ENCODE measurements at regions not wholly inside any gene's neighbourhood (a gene's known extent, or its start where the extent isn't known, plus 50 kb on each side); places are given as distances from the start of the nearest gene placed in this dataset.
"Not testable (repeated sequence)": the region's sequence is repeated elsewhere in the genome, so short reads cannot be mapped to it uniquely, and the experiment has no call there.

GRCh38 chr4:163697121-163697520 lies 202.6 kb downstream of the TMA16 start:
- H3K4me3 Mint-ChIP-seq = no peak overlapping the region
- H3K27me3 Mint-ChIP-seq = peaks cover 9% of the 10 kb centered on the region
- no peaks in the 10 kb centered on the region for H3K9me3 Mint-ChIP-seq
- no peak overlapping the region for H3K27ac Mint-ChIP-seq
- no peaks in the 10 kb centered on the region for H3K4me1 Mint-ChIP-seq
- H3K36me3 Mint-ChIP-seq = no peaks in the 10 kb centered on the region

- not testable (repeated sequence) for H3K9me3 Mint-ChIP-seq
Measured at GRCh38 chr4:163700383-163700782, 205.9 kb downstream of the TMA16 start.

DNA sequence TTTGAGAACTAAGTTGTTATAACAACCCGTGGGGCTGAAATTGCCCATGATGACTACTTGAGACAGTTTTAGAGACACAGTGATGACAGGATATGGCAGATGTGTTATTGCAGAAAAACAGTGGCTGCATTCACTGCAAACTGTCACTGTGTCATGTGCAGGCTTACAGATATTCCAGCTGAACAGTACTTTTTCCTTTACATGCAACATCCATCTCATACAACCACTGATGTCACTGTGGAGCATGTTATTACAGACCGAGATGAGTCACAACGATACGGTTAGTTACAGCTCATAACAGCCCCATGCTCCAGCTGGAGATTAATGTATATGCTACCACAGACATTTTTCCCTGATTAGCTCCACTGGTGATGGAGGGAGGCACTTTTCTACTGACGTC lies 207.4 kb downstream of the TMA16 start:
- no peak overlapping the region for H3K4me3 Mint-ChIP-seq
- no peaks in the 10 kb centered on the region for H3K36me3 Mint-ChIP-seq
- peaks cover 10% of the 10 kb centered on the region for H3K27me3 Mint-ChIP-seq
- no peaks in the 10 kb centered on the region for H3K4me1 Mint-ChIP-seq
- no peak overlapping the region for H3K27ac Mint-ChIP-seq
- no peaks in the 10 kb centered on the region for H3K9me3 Mint-ChIP-seq

More at GRCh38 chr4:163700383-163700782, 205.9 kb downstream of the TMA16 start:
- H3K27me3 Mint-ChIP-seq = peaks cover 14% of the 10 kb centered on the region
- H3K4me3 Mint-ChIP-seq, H3K27ac Mint-ChIP-seq, H3K36me3 Mint-ChIP-seq, H3K4me1 Mint-ChIP-seq: not testable (repeated sequence)

- Mint-ChIP-seq H3K4me1 (no peaks in the 10 kb centered on the region), H3K9me3 (no peaks in the 10 kb centered on the region), H3K27me3 (peaks cover 6% of the 10 kb centered on the region), H3K4me3 (no peak overlapping the region), H3K27ac (no peak overlapping the region), H3K36me3 (no peaks in the 10 kb centered on the region)
Measured at GRCh38 chr4:163702736-163703135, 208.2 kb downstream of the TMA16 start.

DNA sequence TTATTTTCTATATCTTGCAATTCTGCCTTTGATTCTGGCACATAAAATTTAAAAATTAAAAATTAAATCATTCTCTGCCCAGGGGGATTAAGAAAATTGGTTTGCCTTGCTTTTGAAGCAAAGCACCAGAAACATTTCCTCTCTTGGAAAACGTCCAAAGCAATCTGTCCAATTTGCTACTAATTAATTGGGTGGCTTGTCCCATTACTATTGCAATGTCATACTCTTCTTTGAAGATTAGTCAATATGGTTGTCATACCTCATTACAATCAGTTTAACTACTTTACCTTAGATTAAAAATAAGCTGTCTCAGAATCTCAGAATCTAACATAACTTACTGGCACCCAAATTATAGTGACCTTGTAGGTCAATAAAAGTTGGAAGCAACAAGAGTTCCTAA lies 208.8 kb downstream of the TMA16 start:
- Mint-ChIP-seq H3K9me3 (no peaks in the 10 kb centered on the region), H3K4me1 (no peaks in the 10 kb centered on the region), H3K27ac (no peak overlapping the region), H3K36me3 (no peaks in the 10 kb centered on the region), H3K27me3 (peaks cover 6% of the 10 kb centered on the region), H3K4me3 (no peak overlapping the region)

DNA sequence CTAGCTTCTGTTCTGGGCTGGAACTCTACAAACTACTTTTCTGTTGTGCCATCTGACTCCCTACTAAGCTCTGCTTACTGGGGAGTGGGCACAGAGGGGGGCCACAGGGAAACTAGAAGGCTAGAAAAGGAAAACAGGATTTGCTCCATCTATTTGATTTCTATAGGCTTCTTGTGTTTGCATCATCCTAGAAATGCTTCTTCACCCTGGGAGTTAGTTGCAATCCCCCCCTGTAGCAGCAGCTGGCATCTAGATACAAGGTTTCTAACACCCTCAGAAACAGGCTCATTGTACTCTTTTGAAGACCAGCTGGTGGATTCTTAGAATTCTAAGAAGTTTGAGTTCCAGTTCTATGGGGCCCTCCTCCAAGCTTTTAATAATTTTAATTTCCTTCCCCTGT lies 213.4 kb downstream of the TMA16 start:
- Mint-ChIP-seq H3K27me3 (peaks cover 5% of the 10 kb centered on the region), H3K4me3 (no peak overlapping the region), H3K27ac (no peak overlapping the region), H3K36me3 (no peaks in the 10 kb centered on the region), H3K9me3 (no peaks in the 10 kb centered on the region), H3K4me1 (no peaks in the 10 kb centered on the region)

DNA sequence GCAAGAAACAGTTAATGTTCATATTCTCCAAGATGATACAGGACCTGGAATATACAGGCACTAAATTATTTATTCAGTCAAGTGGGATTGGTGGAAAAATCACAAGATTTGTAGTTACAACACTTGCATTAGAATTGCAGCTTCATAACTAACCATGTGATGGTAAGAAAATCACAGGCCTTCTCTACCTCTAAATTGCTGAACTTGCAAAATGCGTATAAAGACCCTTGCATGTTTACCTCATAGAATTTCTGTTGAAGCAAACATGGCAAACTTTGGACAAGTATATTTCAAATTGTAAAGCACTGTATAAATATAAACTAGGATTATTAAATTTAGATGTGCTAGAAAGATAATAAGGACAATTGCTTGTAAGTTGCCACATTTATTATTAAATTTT lies 215.1 kb downstream of the TMA16 start:
- H3K4me1 Mint-ChIP-seq = no peaks in the 10 kb centered on the region
- H3K36me3 Mint-ChIP-seq = no peaks in the 10 kb centered on the region
- no peak overlapping the region for H3K27ac Mint-ChIP-seq
- H3K9me3 Mint-ChIP-seq = no peaks in the 10 kb centered on the region
- H3K4me3 Mint-ChIP-seq = no peak overlapping the region
- peaks cover 1% of the 10 kb centered on the region for H3K27me3 Mint-ChIP-seq

DNA sequence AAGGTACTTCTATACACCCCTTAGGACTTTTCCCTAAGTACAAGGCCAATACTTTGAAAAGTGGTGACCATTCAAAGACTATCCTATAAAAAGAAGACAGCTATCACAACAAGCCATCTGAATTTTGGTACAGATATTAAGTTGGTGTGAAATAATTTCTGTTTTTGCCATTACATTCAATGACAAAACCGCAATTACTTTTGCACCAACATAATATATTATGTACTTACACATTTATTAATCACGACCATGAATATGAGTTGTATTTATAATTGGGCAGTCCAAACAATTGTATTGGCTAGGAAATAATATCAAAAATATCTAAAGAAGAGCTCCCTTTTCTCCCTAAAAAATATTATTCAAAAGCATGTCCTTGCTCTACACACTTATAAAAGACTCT lies 215.7 kb downstream of the TMA16 start:
- no peak overlapping the region for H3K27ac Mint-ChIP-seq
- no peak overlapping the region for H3K4me3 Mint-ChIP-seq
- H3K4me1 Mint-ChIP-seq = no peaks in the 10 kb centered on the region
- no peaks in the 10 kb centered on the region for H3K36me3 Mint-ChIP-seq
- no peaks in the 10 kb centered on the region for H3K27me3 Mint-ChIP-seq
- H3K9me3 Mint-ChIP-seq = no peaks in the 10 kb centered on the region

DNA sequence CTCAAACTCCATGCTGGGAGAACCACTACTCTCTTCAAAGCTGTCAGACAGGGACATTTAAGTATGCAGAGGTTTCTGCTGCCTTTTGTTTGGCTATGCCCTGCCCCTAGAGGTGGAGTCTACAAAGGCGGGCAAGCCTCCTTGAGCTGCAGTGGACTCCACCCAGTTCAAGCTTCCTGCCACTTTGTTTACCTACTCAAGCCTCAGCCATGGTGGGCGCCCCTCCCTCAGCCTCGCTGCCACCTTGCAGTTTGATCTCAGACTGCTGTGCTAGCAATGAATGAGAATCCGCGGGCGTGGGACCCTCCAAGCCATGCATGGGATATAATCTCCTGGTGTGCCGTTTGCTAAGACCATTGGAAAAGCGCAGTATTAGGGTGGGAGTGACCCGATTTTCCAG lies 230.0 kb downstream of the TMA16 start:
- H3K4me3 Mint-ChIP-seq, H3K27me3 Mint-ChIP-seq, H3K4me1 Mint-ChIP-seq, H3K9me3 Mint-ChIP-seq, H3K27ac Mint-ChIP-seq, H3K36me3 Mint-ChIP-seq: not testable (repeated sequence)

DNA sequence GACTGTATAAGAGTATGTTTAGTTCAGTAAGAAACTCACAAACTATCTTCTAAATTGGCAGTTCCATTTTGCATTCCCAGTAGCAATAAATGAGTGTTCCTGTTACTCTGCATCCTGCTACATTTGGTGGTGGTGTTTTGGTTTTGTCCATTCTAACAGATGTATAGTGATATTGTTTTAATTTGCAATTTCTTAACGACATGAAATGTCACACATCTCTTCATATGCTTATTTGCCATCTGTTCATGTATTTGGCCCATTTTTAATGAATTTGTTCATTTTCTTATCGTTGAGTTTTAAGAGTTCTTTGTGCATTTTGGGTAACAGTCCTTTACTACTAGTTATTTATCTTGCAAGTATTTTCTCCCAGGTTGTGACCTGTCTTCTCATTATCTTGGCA lies 232.2 kb downstream of the TMA16 start:
- peaks cover 5% of the 10 kb centered on the region for H3K27me3 Mint-ChIP-seq
- no peak overlapping the region for H3K27ac Mint-ChIP-seq
- H3K36me3 Mint-ChIP-seq = peaks cover 2% of the 10 kb centered on the region
- no peaks in the 10 kb centered on the region for H3K4me1 Mint-ChIP-seq
- peaks cover 6% of the 10 kb centered on the region for H3K9me3 Mint-ChIP-seq
- H3K4me3 Mint-ChIP-seq = no peak overlapping the region

GRCh38 chr4:163731071-163731470 lies 236.6 kb downstream of the TMA16 start:
- Mint-ChIP-seq H3K4me3 (no peak overlapping the region), H3K9me3 (peaks cover 6% of the 10 kb centered on the region), H3K36me3 (no peaks in the 10 kb centered on the region), H3K4me1 (no peaks in the 10 kb centered on the region), H3K27ac (no peak overlapping the region), H3K27me3 (peaks cover 7% of the 10 kb centered on the region)

DNA sequence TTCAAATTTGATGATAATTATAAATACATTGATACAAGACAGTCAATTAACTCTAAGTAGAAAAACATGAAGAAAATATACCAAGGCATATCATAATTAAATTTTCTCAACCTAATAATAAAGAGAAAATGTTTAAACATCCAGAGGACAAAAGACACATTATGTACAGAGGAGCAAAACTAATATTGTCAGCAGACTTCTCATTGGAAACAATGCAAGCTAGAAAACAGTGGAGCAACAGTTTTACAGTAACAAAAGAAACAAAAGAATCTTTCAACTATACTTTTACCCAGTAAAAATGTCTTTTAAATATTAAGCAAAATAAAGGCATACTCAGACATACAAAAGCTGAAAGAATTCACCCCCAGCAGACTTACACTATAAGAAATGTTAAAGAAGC lies 238.0 kb downstream of the TMA16 start:
- no peaks in the 10 kb centered on the region for H3K4me1 Mint-ChIP-seq
- peaks cover 7% of the 10 kb centered on the region for H3K27me3 Mint-ChIP-seq
- no peaks in the 10 kb centered on the region for H3K36me3 Mint-ChIP-seq
- H3K4me3 Mint-ChIP-seq = no peak overlapping the region
- no peak overlapping the region for H3K27ac Mint-ChIP-seq
- H3K9me3 Mint-ChIP-seq = peaks cover 6% of the 10 kb centered on the region

DNA sequence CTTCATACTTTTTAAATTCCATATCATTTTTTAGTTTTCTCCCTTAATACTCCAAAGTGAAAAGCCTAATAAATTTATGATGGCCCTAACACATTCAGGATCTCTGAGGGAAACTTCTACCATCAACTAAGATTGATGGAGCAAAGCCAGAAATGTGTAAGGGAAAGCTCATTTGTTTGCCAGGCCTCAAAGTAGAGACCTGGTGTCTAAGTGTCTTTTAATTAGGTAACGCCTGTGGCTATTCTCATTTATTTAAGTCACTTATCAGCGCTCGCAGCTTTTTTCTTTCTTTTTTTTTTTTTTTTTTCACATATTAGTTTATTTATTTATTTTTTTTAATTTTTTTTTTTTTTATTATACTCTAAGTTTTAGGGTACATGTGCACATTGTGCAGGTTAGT lies 242.4 kb downstream of the TMA16 start:
- H3K9me3 Mint-ChIP-seq = no peaks in the 10 kb centered on the region
- H3K4me3 Mint-ChIP-seq = no peak overlapping the region
- no peaks in the 10 kb centered on the region for H3K4me1 Mint-ChIP-seq
- no peak overlapping the region for H3K27ac Mint-ChIP-seq
- no peaks in the 10 kb centered on the region for H3K36me3 Mint-ChIP-seq
- H3K27me3 Mint-ChIP-seq = no peaks in the 10 kb centered on the region

GRCh38 chr4:163737846-163738245 lies 243.4 kb downstream of the TMA16 start:
- H3K4me3 Mint-ChIP-seq, H3K4me1 Mint-ChIP-seq, H3K36me3 Mint-ChIP-seq, H3K9me3 Mint-ChIP-seq, H3K27ac Mint-ChIP-seq, H3K27me3 Mint-ChIP-seq: not testable (repeated sequence)

GRCh38 chr4:163738521-163738920 lies 244.0 kb downstream of the TMA16 start:
- H3K27ac Mint-ChIP-seq = no peak overlapping the region
- no peak overlapping the region for H3K4me3 Mint-ChIP-seq
- H3K36me3 Mint-ChIP-seq = no peaks in the 10 kb centered on the region
- H3K27me3 Mint-ChIP-seq = no peaks in the 10 kb centered on the region
- no peaks in the 10 kb centered on the region for H3K9me3 Mint-ChIP-seq
- no peaks in the 10 kb centered on the region for H3K4me1 Mint-ChIP-seq

DNA sequence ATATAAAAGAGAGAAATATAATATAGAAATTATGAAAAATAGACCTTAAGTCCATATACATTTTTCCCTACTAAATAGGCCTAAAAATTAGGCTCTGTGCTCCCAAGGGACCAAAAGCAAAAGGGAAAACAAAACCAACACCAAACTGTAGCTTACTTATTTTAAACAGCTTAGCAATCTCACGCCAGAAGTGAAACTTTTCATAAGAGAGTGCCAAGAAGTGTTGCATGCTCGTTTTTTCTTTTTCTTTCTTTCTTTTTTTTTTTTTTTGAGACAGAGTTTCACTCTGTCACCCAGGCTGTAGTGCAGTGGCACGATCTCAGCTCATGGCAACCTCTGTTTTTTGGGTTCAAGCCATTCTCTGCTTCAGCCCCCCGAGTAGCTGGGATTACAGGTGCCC lies 250.4 kb downstream of the TMA16 start:
- no peaks in the 10 kb centered on the region for H3K36me3 Mint-ChIP-seq
- no peak overlapping the region for H3K4me3 Mint-ChIP-seq
- no peak overlapping the region for H3K27ac Mint-ChIP-seq
- H3K4me1 Mint-ChIP-seq = no peaks in the 10 kb centered on the region
- H3K27me3 Mint-ChIP-seq = peaks cover 6% of the 10 kb centered on the region
- no peaks in the 10 kb centered on the region for H3K9me3 Mint-ChIP-seq

- no peak overlapping the region for H3K27ac Mint-ChIP-seq
- no peaks in the 10 kb centered on the region for H3K4me1 Mint-ChIP-seq
- no peaks in the 10 kb centered on the region for H3K36me3 Mint-ChIP-seq
- peaks cover 6% of the 10 kb centered on the region for H3K27me3 Mint-ChIP-seq
- H3K4me3 Mint-ChIP-seq = no peak overlapping the region
- H3K9me3 Mint-ChIP-seq = no peaks in the 10 kb centered on the region
Measured at GRCh38 chr4:163747293-163747692, 252.8 kb downstream of the TMA16 start.

DNA sequence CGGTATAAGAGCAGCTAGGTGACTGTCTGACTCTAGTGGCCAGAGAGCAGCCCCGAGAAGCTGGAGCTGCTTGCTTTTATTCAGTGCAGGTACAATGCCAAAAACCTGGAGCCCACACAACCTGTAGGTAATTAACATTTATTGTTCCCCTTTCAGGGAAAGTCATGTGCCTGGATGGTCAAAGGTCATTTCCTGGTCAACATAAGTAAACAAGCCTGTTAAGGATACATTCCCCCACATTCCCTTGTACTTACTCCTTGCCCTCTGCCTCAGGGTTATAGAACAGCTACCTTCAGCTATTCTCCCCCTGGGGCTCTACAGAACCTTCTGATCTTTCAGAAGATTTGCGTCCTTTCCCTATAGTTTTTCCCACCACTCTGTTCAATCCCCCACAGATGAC lies 253.4 kb downstream of the TMA16 start:
- no peak overlapping the region for H3K27ac Mint-ChIP-seq
- no peak overlapping the region for H3K4me3 Mint-ChIP-seq
- no peaks in the 10 kb centered on the region for H3K9me3 Mint-ChIP-seq
- H3K4me1 Mint-ChIP-seq = no peaks in the 10 kb centered on the region
- H3K36me3 Mint-ChIP-seq = no peaks in the 10 kb centered on the region
- H3K27me3 Mint-ChIP-seq = peaks cover 6% of the 10 kb centered on the region

Measured in activated naive CD4-positive, alpha-beta T cell treated with anti-CD3 and anti-CD28 coated beads, Interleukin-2, amount 50 U/mL, for 24 hours (primary cell).